SK-N-MC (cell line): ENCODE measurements at regions not wholly inside any gene's neighbourhood (a gene's known extent, or its start where the extent isn't known, plus 50 kb on each side); places are given as distances from the start of the nearest gene placed in this dataset.

Source experiments
- DNase-seq: peaks from one replicate; pipeline ENCODE4 v3.0.0-alpha.2; 2011; ENCODE audit warnings: low read depth, low spot score
- H3K27ac ChIP-seq: fragments of 200-600 bp; sonication (generic); 2 replicates; pipeline ENCODE4 v1.5.1; 2016; ENCODE audit warnings: mixed run types
- H3K36me3 ChIP-seq: fragments of 200-600 bp; sonication (generic); 2 replicates; pipeline ENCODE4 v1.6.1; 2017; ENCODE audit warnings: antibody characterized with exemption, low read length, mixed read lengths; ENCODE audit not compliant: insufficient read depth
- H3K4me3 ChIP-seq: fragments of 200-600 bp; sonication (generic); 2 replicates; pipeline ENCODE4 v1.5.1; 2016
- H3K9ac ChIP-seq: fragments of 200-600 bp; sonication (generic); 2 replicates; pipeline ENCODE4 v1.8.0; 2017; ENCODE audit warnings: mixed run types, mixed read lengths; ENCODE audit not compliant: insufficient read length
- H3K9me3 ChIP-seq: fragments of 200-600 bp; sonication (generic); 2 replicates; pipeline ENCODE4 v1.6.1; 2017; ENCODE audit warnings: low read depth, mild to moderate bottlenecking, antibody characterized with exemption, low read length, moderate library complexity, mixed read lengths
- EZH2 ChIP-seq: fragments of 200-600 bp; sonication (generic); IDR thresholded peaks from one replicate; pipeline ENCODE4 v1.6.1; 2017; ENCODE audit warnings: antibody characterized with exemption
- FOXP2 ChIP-seq: optimal IDR thresholded peaks from 2 replicates; pipeline ENCODE3; 2011; ENCODE audit warnings: mild to moderate bottlenecking, moderate library complexity; ENCODE audit not compliant: insufficient read depth; ENCODE audit errors: extremely low read length, control extremely low read depth
- POLR2AphosphoS5 ChIP-seq: IDR thresholded peaks from 2 replicates; pipeline ENCODE4 v1.6.1; 2012; ENCODE audit warnings: mild to moderate bottlenecking, low read depth, low read length, borderline replicate concordance

DNA sequence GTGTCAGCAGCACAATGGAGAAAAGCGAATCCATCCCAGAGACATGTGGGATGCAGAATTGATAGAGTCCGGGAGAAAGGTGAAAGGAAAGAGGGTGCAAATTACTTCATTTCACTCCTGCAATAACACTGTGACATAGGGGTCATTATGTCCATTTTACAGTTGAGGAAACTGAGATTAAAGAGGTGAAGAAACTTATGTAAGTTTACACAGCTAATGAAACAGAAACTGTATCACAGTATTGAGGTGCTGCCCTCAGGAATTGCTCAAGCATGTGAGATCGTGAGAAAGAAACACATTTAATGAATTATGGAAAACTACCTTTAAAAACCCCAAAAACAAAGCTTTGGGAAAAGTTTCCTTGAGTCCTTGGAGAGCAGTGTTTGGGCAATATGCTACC is 103.6 kb upstream of the PFN2 start:
- H3K4me3 ChIP-seq = no peak overlapping the region
- no peak for TF ChIP-seq POLR2AphosphoS5
- no peak for TF ChIP-seq FOXP2
- TF ChIP-seq EZH2 = no peak
- DNase-seq = no peak
- no peak overlapping the region for H3K9ac ChIP-seq
- H3K9me3 ChIP-seq = peaks cover 5% of the 10 kb centered on the region; the same call in 1 of the 2 replicates
- no peak overlapping the region for H3K27ac ChIP-seq
- no peaks in the 10 kb centered on the region for H3K36me3 ChIP-seq

DNA sequence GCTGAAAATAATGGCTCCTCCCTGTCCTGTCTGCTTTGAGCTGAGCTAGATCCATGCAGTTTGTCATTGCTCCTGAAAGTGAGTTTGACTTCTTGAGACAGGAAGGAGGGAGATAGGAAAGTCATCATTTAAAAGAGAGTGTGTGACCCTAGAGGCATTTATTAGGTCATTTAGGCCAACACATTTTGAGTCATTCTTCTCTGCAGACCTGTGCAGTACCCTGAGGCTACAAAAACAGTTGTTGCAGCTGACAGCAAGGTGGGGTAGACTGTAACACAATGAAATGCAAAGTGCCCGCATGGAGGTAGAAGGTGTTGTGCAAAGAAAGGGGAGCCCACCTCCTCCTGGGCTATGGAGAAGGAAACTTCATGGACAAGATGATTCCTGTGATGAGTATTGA is 102.8 kb upstream of the PFN2 start:
- Histone ChIP-seq H3K9ac (no peak overlapping the region), H3K36me3 (no peaks in the 10 kb centered on the region), H3K9me3 (peaks cover 5% of the 10 kb centered on the region; the same call in 1 of the 2 replicates), H3K4me3 (no peak overlapping the region), H3K27ac (no peak overlapping the region)
- TF ChIP-seq POLR2AphosphoS5 (no peak), EZH2 (no peak), FOXP2 (no peak)
- DNase-seq = no peak

DNA sequence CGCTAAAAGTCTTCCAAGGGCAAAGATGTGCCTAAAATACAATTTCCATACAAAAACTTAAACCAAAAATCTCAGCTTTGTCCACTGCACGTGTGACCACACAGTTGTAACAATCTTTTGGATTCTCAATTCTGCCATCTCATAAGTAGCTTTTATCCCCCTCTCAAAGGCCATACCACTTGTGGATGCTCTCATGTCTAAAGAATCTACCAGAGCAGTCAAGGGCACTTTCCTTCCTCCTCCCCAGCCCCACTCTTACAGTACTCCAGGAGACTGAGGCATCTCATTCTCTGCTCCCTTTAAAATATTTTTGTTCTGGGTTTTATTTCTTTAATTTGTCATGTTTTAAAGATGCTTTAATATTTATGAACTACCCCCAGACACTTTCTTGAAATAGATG is 102.3 kb upstream of the PFN2 start:
- Histone ChIP-seq H3K36me3 (no peaks in the 10 kb centered on the region), H3K9me3 (peaks cover 5% of the 10 kb centered on the region; the same call in 1 of the 2 replicates), H3K9ac (no peak overlapping the region), H3K4me3 (no peak overlapping the region), H3K27ac (no peak overlapping the region)
- DNase-seq = no peak
- TF ChIP-seq POLR2AphosphoS5 = no peak
- TF ChIP-seq FOXP2 = no peak
- no peak for TF ChIP-seq EZH2

DNA sequence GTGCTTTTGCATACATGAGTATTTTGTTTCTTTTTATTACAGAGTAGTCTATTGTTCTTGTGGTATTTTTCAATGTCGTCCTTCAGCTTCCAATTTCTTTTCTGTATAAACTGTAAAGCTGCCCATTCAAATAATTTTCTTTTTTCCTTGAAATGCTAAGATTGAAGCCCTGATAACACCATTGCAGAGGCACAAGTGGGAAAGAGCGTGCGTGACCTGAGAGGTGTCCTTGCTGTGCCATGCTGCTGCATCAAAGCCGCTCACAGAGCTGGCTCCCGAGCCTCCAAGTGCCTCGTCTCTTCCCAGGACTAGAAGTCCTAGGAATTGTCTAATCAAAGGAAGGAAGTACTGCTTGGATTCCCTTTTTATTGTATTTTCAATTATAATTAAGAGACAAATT is 101.9 kb upstream of the PFN2 start:
- Histone ChIP-seq H3K27ac (no peak overlapping the region), H3K9ac (no peak overlapping the region), H3K36me3 (no peaks in the 10 kb centered on the region), H3K9me3 (peaks cover 5% of the 10 kb centered on the region; the same call in 1 of the 2 replicates), H3K4me3 (no peak overlapping the region)
- TF ChIP-seq FOXP2 (no peak), POLR2AphosphoS5 (no peak), EZH2 (no peak)
- no peak for DNase-seq

DNA sequence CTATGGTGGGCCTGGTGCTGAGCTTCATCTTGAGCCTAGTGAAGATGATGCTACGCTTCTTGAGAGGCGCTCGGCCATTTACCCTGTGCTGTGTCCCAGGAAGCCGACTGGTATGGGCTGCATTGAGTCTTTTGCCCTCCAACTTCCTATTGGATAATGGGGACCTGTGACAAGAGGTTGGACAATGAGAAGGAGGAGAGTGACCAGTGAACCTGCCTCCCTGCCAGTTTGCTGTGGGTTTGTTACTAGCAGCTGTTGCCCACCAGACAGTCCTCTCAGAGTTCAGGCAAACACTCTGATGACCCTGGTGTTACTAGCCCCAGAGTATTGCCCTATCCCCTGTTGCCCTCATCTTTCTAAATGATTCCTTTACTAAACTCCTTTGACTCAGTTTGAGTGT is 99.6 kb upstream of the PFN2 start:
- Histone ChIP-seq H3K9me3 (no peaks in the 10 kb centered on the region), H3K4me3 (no peak overlapping the region), H3K27ac (no peak overlapping the region), H3K36me3 (no peaks in the 10 kb centered on the region), H3K9ac (no peak overlapping the region)
- TF ChIP-seq POLR2AphosphoS5 = no peak
- TF ChIP-seq FOXP2 = no peak
- no peak for TF ChIP-seq EZH2
- DNase-seq = no peak

DNA sequence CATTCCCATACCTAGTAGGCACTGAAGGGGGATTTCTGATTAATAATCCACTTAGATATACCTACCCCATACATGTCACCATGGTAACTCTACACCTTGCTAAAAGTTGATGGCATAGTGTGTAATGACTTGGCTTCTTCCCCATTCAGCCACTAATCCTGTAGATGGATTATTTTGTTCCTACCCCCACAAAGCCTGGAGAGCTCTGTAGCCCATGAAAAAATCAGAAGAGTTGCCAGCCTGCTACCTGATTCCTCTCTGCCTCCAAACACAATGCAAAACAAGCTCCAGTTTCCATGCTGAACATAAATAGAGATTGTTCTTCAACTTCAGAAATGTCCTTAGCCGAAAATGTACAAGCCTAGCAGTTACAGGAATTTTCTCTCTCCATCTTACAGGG is 98.9 kb upstream of the PFN2 start:
- Histone ChIP-seq H3K9ac (no peak overlapping the region), H3K4me3 (no peak overlapping the region), H3K9me3 (no peaks in the 10 kb centered on the region), H3K27ac (no peak overlapping the region), H3K36me3 (no peaks in the 10 kb centered on the region)
- DNase-seq = no peak
- no peak for TF ChIP-seq POLR2AphosphoS5

DNA sequence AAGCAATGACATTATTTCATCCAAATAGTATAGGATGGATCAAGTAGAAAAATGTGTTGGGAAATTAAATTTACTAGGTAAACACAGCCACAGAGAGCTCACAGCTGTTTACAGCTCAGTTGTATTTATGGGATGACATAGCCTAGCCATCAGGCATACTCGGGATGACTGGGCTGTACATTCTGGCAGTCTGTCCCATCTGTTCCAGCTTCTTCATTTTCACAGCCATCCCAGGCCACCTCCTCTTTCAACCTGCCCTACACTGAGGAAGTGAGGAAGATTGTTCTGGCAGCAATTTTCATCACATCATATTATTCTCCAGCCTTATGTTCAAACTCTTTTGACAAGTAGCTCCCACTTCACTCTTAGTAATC is 98.4 kb upstream of the PFN2 start:
- H3K36me3 ChIP-seq = no peaks in the 10 kb centered on the region
- no peak for TF ChIP-seq POLR2AphosphoS5
- TF ChIP-seq EZH2 = no peak
- no peak for TF ChIP-seq FOXP2
- H3K9ac ChIP-seq = no peak overlapping the region
- H3K4me3 ChIP-seq = peak overlapping the region; percentile 41
- H3K9me3 ChIP-seq = no peaks in the 10 kb centered on the region
- no peak for DNase-seq
- H3K27ac ChIP-seq = no peak overlapping the region

DNA sequence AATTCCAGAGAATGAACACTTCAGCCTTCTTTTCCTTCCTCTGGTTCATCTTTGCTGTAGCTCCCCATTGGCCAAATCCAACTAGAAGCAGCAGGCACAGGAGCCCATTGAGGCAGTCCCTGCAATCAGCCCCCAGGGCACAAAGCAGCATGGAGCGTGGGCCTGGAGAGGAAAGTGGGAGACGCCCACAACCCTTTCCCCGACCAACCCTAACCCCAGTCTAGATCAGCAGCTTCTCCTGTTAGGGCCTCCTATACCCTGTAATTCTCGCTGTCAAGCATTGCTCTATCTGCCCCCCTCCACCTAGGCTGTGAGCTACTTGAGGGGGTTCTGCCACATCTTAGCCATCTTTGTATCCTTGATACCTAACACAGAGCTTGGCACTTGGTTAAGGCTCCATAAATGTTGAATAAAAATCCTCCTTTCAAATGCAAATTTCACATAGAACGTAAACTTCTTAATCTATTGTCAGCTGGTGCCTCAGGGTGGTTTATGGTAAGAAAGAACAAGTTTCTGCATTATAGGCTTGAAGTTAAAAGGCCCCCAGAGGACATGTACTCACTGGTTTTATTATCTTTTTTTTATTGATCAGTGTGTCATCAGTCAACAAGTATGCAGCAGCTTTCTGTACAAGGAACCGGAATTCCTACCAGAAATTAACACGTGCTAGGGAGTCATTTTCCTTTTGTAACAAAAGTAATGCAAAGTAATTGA is 97.9 kb upstream of the PFN2 start:
- no peaks in the 10 kb centered on the region for H3K9me3 ChIP-seq
- peak; percentile 82 for DNase-seq
- H3K9ac ChIP-seq = no peak overlapping the region
- peak overlapping the region; percentile 41 for H3K4me3 ChIP-seq
- no peaks in the 10 kb centered on the region for H3K36me3 ChIP-seq
- TF ChIP-seq EZH2 (no peak), POLR2AphosphoS5 (no peak; the same call in 1 of the 2 replicates), FOXP2 (peak; percentile 87)
- H3K27ac ChIP-seq = no peak overlapping the region

DNA sequence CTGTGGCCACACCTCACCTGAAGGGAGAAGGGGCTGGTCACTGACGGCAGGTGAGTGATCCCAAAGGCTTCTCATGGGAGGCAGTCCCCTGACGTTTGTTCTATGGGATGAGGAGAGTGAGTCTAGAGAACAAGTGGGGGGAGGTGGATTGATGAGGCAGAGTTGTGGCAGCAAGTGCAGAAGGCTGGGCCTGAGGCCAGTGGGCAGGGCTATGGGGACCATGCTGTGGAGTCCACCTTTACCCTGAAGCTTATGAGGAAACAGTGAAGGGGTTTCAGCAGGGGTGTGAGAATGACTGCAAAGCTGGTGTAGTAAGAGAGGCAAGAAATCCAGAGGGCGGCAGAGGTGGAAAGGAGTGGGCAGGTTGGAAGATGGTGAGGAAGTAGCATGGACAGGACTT is 96.9 kb upstream of the PFN2 start:
- Histone ChIP-seq H3K9me3 (no peaks in the 10 kb centered on the region), H3K27ac (no peak overlapping the region), H3K9ac (no peak overlapping the region), H3K4me3 (no peak overlapping the region), H3K36me3 (no peaks in the 10 kb centered on the region)
- TF ChIP-seq FOXP2 = no peak
- TF ChIP-seq EZH2 = no peak
- no peak for TF ChIP-seq POLR2AphosphoS5
- DNase-seq = no peak

DNA sequence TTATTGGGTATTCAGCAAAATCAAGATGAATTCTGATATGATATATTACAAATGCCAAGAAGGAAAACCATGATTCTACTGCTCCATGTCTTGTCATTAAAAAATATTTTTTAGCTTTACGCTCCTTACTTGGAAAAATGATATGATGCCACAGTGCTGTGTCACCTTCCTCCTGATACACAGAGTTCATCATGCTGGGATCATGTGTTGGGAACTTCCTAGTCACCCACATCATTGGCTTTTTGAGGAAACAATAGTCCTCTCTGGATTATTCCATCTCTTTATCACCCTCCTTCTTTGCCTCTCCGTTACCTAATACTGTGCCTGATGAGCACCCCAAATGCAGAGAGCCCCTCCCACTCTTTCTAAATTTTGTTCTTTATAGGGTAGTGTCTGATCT is 94.3 kb upstream of the PFN2 start:
- Histone ChIP-seq H3K36me3 (no peaks in the 10 kb centered on the region), H3K27ac (no peak overlapping the region), H3K9me3 (no peaks in the 10 kb centered on the region), H3K4me3 (no peak overlapping the region), H3K9ac (no peak overlapping the region)
- TF ChIP-seq EZH2 (no peak), POLR2AphosphoS5 (no peak), FOXP2 (no peak)
- DNase-seq = no peak
